ENCODE measurements at regions not wholly inside any gene's neighbourhood (a gene's known extent, or its start where the extent isn't known, plus 50 kb on each side); places are given as distances from the start of the nearest gene placed in this dataset.

DNA sequence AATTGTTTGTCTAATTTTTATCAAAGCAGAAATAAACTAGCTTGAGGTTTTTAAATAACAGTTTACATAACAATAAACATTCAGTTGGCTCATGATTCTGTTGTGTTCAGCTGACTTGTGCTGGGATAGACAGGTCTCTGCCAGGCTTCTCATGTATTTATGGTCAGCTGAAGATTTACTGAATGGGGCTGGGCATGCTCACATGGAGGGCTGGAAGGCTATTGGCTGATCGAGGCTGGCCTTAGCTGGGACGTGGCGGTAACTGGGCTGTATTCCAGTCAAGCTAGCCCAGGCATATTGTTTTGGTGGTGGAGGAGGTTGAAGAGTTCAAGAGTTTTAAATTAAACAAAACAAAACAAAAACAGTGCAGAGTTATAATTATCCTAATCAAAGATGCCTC lies 251.0 kb upstream of the MTPN start:
- DNase-seq (ENCODE audit: low spot score), result no peak
- TF ChIP-seq, protein P1, sequence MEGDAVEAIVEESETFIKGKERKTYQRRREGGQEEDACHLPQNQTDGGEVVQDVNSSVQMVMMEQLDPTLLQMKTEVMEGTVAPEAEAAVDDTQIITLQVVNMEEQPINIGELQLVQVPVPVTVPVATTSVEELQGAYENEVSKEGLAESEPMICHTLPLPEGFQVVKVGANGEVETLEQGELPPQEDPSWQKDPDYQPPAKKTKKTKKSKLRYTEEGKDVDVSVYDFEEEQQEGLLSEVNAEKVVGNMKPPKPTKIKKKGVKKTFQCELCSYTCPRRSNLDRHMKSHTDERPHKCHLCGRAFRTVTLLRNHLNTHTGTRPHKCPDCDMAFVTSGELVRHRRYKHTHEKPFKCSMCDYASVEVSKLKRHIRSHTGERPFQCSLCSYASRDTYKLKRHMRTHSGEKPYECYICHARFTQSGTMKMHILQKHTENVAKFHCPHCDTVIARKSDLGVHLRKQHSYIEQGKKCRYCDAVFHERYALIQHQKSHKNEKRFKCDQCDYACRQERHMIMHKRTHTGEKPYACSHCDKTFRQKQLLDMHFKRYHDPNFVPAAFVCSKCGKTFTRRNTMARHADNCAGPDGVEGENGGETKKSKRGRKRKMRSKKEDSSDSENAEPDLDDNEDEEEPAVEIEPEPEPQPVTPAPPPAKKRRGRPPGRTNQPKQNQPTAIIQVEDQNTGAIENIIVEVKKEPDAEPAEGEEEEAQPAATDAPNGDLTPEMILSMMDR (IDR thresholded peaks at IDR 0.05), result no peak
- Histone ChIP-seq H3K27ac (no peak overlapping the region), H3K36me3 (no peaks in the 10 kb centered on the region), H3K27me3 (no peaks in the 10 kb centered on the region), H3K4me3 (no peak overlapping the region), H3K4me1 (no peaks in the 10 kb centered on the region), H3K9me3 (peaks cover 0 to 10% of the 10 kb centered on the region in 2 donors)

DNA sequence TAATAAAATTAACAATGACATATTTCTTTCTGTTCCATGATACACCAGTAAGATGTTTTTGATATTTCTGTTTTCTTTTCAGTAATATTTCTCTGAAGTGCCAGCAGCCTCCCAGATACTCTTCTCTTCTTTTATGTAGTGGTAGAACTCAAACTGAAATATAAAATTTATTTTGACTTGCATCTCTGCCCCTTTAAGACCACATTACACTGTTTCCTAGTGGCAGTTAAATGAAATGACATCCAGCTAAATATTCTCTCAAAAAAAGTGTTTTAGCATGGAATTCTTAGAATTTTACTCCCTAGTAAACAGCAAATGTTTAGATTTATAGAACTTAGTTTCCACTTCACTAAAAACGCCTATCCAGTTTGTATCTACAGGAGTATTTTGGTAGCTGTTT lies 237.2 kb upstream of the MTPN start:
- Histone ChIP-seq H3K9me3 (no peaks in the 10 kb centered on the region), H3K4me3 (no peak overlapping the region), H3K27me3 (no peaks in the 10 kb centered on the region), H3K4me1 (no peaks in the 10 kb centered on the region), H3K36me3 (no peaks in the 10 kb centered on the region), H3K27ac (no peak overlapping the region)
- DNase-seq (ENCODE audit: low spot score), result no peak
- TF ChIP-seq, protein P1 (IDR thresholded peaks at IDR 0.05), result no peak

DNA sequence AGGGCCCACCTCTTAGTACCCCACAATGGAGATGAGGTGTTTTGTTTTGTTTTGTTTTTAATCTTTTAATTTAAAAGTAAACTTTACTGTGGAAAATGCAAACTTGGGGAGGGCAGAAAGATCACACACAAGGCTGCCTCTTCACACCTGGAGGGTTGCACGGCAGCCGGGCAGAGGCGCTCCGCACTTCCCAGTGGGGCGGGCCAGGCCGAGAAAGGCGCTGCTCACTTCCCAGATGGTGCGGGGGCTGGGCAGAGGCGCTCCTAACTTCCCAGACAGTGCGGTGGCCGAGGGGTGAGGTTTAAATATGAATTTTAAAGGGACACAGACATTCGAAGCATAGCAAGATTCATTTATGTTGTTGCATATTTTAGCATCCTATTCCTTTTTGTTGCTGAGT lies 235.9 kb upstream of the MTPN start:
- Histone ChIP-seq H3K4me1 (no peaks in the 10 kb centered on the region), H3K4me3 (no peak overlapping the region), H3K9me3 (no peaks in the 10 kb centered on the region), H3K27ac (no peak overlapping the region), H3K27me3 (no peaks in the 10 kb centered on the region), H3K36me3 (no peaks in the 10 kb centered on the region)
- DNase-seq (ENCODE audit: low spot score), result no peak
- TF ChIP-seq, protein P1 (IDR thresholded peaks at IDR 0.05), result no peak

DNA sequence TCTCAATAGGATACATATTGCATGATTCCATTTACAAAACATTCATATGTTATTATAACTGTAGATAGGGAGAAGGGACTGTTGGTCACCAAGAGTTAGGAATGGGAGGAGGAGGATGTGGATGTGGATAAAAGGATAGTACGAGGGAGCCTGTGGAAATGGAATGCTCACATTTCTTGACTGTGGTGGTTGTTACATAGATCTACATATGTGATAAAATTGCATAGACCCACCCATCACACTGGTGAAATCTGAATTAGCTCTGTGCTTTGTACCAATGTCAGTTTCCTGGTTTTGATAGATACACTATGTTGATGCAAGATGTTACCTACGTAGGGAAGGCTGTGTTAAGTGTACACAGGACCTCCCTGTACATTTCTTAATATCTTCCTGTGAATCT lies 233.5 kb upstream of the MTPN start:
- no peak overlapping the region for H3K27ac ChIP-seq
- no peaks in the 10 kb centered on the region for H3K27me3 ChIP-seq
- no peaks in the 10 kb centered on the region for H3K36me3 ChIP-seq
- no peaks in the 10 kb centered on the region for H3K4me1 ChIP-seq
- TF ChIP-seq, protein P1 (IDR thresholded peaks at IDR 0.05), result no peak
- H3K4me3 ChIP-seq, result no peak overlapping the region
- no peak for DNase-seq (ENCODE audit: low spot score)
- H3K9me3 ChIP-seq, result no peaks in the 10 kb centered on the region

DNA sequence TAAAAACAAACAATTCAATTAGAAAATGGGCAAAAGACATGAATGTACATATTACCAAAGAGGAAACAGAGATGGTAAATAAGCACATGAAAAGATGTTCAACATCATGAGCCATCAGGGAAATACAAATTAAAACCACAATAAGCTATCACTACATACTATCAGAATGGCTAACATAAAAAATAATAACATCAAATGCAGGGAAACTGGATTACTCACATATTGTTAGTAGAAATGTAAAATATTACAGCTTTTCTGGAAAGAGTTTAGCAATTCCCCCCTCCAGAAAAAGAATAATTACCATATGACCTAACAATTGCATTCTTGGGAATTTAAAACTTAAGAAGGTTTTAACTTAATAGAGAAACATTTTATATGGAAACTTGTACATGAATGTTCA lies 232.9 kb upstream of the MTPN start:
- no peak overlapping the region for H3K27ac ChIP-seq
- TF ChIP-seq, protein P1 (IDR thresholded peaks at IDR 0.05), result no peak
- no peak for DNase-seq (ENCODE audit: low spot score)
- H3K9me3 ChIP-seq, result no peaks in the 10 kb centered on the region
- no peak overlapping the region for H3K4me3 ChIP-seq
- no peaks in the 10 kb centered on the region for H3K4me1 ChIP-seq
- H3K27me3 ChIP-seq, result no peaks in the 10 kb centered on the region
- no peaks in the 10 kb centered on the region for H3K36me3 ChIP-seq

DNA sequence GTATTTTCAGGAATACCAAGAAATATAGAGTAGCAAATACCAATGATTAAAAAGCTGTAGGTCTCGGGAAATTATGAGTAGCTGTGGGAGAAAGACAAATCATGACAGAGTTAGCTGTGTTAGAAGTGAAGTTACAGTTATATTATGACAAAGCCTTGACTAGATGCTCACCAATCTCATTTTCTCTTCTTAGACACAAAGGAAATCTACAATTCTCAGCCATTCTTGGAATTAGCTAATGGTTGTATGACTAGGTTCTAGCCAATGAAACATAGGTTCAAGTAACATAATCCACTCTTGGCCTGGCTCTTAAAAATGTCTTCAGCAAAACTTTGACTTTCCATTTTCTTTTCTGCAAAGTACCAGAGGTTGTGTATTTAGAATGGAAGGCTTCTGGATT lies 228.8 kb upstream of the MTPN start:
- no peak for DNase-seq (ENCODE audit: low spot score)
- TF ChIP-seq, protein P1 (IDR thresholded peaks at IDR 0.05), result no peak
- Histone ChIP-seq H3K27ac (no peak overlapping the region), H3K4me1 (no peaks in the 10 kb centered on the region), H3K36me3 (no peaks in the 10 kb centered on the region), H3K9me3 (no peaks in the 10 kb centered on the region), H3K27me3 (no peaks in the 10 kb centered on the region), H3K4me3 (no peak overlapping the region)
